Natural killer cell (primary cell): ENCODE measurements at regions not wholly inside any gene's neighbourhood (a gene's known extent, or its start where the extent isn't known, plus 50 kb on each side); places are given as distances from the start of the nearest gene placed in this dataset.

ENCODE experiments used
- ATAC-seq, 3 donors: fragments of 150-1000 bp in 2 of 3; fragments of 200-7000 bp in 1 of 3; cut with Tn5 transposase; 1 replicate in 1 of 3; 2 replicates in 2 of 3; pipeline ENCODE4 v1.10.0; 2021; ENCODE audit warnings: mild to moderate bottlenecking in 2 of 3, moderate library complexity in 2 of 3
- DNase-seq, 2 donors: peaks; one replicate each; pipeline versions ENCODE4 v3.0.0 to v3.0.0-alpha.2; 2013 to 2021; ENCODE audit warnings: mixed read lengths in 1 of 2
- H3K27ac ChIP-seq: one replicate; pipeline ENCODE4 v1.5.1; 2013; ENCODE audit warnings: mild to moderate bottlenecking, low read length
- H3K27me3 ChIP-seq: one replicate; pipeline ENCODE4 v1.6.1; 2013; ENCODE audit warnings: low read length; ENCODE audit not compliant: control insufficient read depth, insufficient read depth
- H3K36me3 ChIP-seq: one replicate; pipeline ENCODE4 v1.6.1; 2013; ENCODE audit warnings: low read length; ENCODE audit not compliant: control insufficient read depth, insufficient read depth
- H3K4me1 ChIP-seq: one replicate; pipeline ENCODE4 v1.6.1; 2013; ENCODE audit warnings: low read length; ENCODE audit not compliant: control insufficient read depth, insufficient read depth
- H3K4me3 ChIP-seq: one replicate; pipeline ENCODE4 v1.5.1; 2013; ENCODE audit warnings: low read length
- H3K9me3 ChIP-seq: one replicate; pipeline ENCODE4 v1.6.1; 2013; ENCODE audit warnings: low read length; ENCODE audit not compliant: control insufficient read depth, insufficient read depth
- H3K27ac Mint-ChIP-seq, 2 donors: one replicate each; pipeline ENCODE4 v1.8.0; 2022; ENCODE audit warnings: mild to moderate bottlenecking in 2 of 2, mixed read lengths in 2 of 2, moderate library complexity in 1 of 2
- H3K27me3 Mint-ChIP-seq, 2 donors: one replicate each; pipeline ENCODE4 v1.8.0; 2022; ENCODE audit warnings: low read depth in 2 of 2, mixed read lengths in 2 of 2
- H3K36me3 Mint-ChIP-seq: one replicate; pipeline ENCODE4 v1.8.0; 2022; ENCODE audit warnings: mixed read lengths
- H3K4me1 Mint-ChIP-seq, 2 donors: one replicate each; pipeline ENCODE4 v1.8.0; 2022; ENCODE audit warnings: mixed read lengths in 2 of 2
- H3K4me3 Mint-ChIP-seq: one replicate; pipeline ENCODE4 v1.8.0; 2022; ENCODE audit warnings: mild to moderate bottlenecking, moderate library complexity, mixed read lengths
- H3K9me3 Mint-ChIP-seq, 2 donors: one replicate each; pipeline ENCODE4 v1.8.0; 2022; ENCODE audit warnings: mixed read lengths in 2 of 2
- WGBS: methylation state at CpG from one replicate; pipeline ENCODE4 v1.1.7; 2013; ENCODE audit warnings: missing lambda C conversion rate; ENCODE audit not compliant: insufficient coverage; 5-methylcytosine and 5-hydroxymethylcytosine counted together
- intact Hi-C: fragments of 100-400 bp; cut with micrococcal nuclease; formaldehyde crosslinking; loops from one replicate; pipeline ENCODE4 v1.14.2; 2022
- TF ChIP-seq, protein P1 (sequence below): fragments of 200-600 bp; IDR thresholded peaks from one replicate; pipeline ENCODE4 v1.8.0; 2022; ENCODE audit warnings: antibody characterized with exemption

DNA sequence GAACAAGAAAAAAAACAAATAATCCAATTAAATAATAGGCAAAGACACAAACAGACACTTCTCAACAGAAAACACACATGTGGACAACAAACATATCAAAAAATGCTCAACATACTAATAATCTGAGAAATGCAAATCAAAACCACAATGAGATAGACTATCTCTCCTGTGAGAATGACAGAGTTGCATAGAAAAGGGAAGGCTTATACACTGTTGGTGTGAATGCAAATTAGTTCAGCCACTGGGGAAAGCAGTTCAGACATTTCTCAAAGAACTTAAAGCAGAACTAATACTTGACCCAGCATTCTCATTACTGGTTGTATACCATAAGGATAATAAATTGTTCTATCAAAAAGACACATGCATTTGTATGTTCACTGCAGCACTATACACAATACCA lies 637.8 kb upstream of the LUZP2 start:
- Mint-ChIP-seq H3K27me3 (peaks cover 0 to 2% of the 10 kb centered on the region in 2 donors), H3K4me1 (no peaks in the 10 kb centered on the region), H3K4me3 (no peak overlapping the region), H3K36me3 (no peaks in the 10 kb centered on the region), H3K9me3 (no peaks in the 10 kb centered on the region), H3K27ac (no peak overlapping the region)
- H3K27me3 ChIP-seq: no peaks in the 10 kb centered on the region
- H3K27ac ChIP-seq: no peak overlapping the region
- no peak for ATAC-seq
- H3K9me3 ChIP-seq: no peaks in the 10 kb centered on the region
- H3K4me3 ChIP-seq: no peak overlapping the region
- DNase-seq: no peak
- TF ChIP-seq, protein P1, sequence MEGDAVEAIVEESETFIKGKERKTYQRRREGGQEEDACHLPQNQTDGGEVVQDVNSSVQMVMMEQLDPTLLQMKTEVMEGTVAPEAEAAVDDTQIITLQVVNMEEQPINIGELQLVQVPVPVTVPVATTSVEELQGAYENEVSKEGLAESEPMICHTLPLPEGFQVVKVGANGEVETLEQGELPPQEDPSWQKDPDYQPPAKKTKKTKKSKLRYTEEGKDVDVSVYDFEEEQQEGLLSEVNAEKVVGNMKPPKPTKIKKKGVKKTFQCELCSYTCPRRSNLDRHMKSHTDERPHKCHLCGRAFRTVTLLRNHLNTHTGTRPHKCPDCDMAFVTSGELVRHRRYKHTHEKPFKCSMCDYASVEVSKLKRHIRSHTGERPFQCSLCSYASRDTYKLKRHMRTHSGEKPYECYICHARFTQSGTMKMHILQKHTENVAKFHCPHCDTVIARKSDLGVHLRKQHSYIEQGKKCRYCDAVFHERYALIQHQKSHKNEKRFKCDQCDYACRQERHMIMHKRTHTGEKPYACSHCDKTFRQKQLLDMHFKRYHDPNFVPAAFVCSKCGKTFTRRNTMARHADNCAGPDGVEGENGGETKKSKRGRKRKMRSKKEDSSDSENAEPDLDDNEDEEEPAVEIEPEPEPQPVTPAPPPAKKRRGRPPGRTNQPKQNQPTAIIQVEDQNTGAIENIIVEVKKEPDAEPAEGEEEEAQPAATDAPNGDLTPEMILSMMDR: no peak
- no peaks in the 10 kb centered on the region for H3K36me3 ChIP-seq
- intact Hi-C loops: no loop called here
- no peaks in the 10 kb centered on the region for H3K4me1 ChIP-seq

DNA sequence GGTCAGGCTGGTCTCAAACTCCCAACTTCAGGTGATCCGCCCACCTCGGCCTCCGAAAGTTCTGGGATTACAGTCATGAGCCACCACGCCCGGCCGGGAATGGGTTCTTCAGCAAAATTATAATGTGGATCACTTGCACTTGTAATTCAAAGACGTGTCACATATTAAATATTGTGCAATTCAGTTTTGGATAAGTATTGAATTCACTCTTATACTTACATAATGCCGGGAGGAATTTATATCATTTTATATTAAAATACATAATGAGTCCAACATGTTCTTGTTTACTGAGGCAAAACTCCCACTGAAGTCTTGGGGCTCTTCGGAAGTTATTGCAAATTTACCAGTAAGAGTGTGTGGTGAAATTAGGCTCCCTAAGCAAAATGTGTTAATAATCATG lies 635.2 kb upstream of the LUZP2 start:
- Mint-ChIP-seq H3K4me1 (no peaks in the 10 kb centered on the region), H3K27ac (no peak overlapping the region), H3K9me3 (no peaks in the 10 kb centered on the region), H3K27me3 (peaks cover 0 to 2% of the 10 kb centered on the region in 2 donors), H3K36me3 (no peaks in the 10 kb centered on the region), H3K4me3 (no peak overlapping the region)
- TF ChIP-seq, protein P1: no peak
- Histone ChIP-seq H3K4me3 (no peak overlapping the region), H3K27me3 (no peaks in the 10 kb centered on the region), H3K4me1 (no peaks in the 10 kb centered on the region), H3K9me3 (no peaks in the 10 kb centered on the region), H3K36me3 (no peaks in the 10 kb centered on the region), H3K27ac (no peak overlapping the region)
- WGBS: 96% methylated on average over 6 of the region's 9 CpGs
- ATAC-seq (no peak), DNase-seq (no peak)
- intact Hi-C loops: no loop called here

DNA sequence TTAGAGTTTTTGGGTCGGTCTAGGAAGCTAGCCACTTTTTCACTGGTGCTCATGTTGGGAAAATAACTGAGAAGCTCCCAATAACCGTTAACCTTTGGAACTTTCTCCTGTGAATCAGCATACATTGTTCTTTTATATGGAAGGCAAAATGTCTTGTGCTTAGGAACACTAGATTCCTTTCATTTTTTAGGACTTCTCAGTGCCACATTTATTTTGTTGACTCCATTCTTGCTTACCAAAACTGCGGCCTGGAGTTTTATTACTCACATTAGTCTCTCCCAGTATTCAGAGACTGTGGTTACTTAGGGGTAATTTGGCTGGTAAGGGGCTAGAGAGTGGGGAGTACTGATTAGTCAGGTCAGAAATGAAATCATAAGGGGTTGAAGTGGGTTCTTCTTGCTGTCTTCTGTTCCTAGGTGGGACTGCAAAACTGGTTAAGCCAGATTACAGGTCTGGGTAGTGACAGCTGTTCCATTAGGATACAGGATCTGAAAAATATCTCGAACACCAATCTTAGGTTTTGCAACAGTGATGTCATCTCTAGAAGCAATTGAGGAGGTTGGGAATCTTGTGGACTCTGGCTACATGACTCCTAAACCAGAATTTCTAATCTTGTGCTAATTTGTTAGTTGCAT lies 631.4 kb upstream of the LUZP2 start:
- no peaks in the 10 kb centered on the region for H3K27me3 ChIP-seq
- no peak overlapping the region for H3K27ac Mint-ChIP-seq
- H3K27ac ChIP-seq: no peak overlapping the region
- WGBS: 81% methylated on average over 3 of the region's 4 CpGs
- TF ChIP-seq, protein P1: no peak
- peaks cover 15% of the 10 kb centered on the region for H3K36me3 Mint-ChIP-seq
- peaks cover 3 to 5% of the 10 kb centered on the region in 2 donors for H3K9me3 Mint-ChIP-seq
- no peaks in the 10 kb centered on the region for H3K9me3 ChIP-seq
- H3K4me3 Mint-ChIP-seq: no peak overlapping the region
- peaks cover 0 to 2% of the 10 kb centered on the region in 2 donors for H3K27me3 Mint-ChIP-seq
- ATAC-seq (no peak), DNase-seq (no peak)
- H3K4me1 ChIP-seq: no peaks in the 10 kb centered on the region
- intact Hi-C loops: no loop called here
- H3K4me1 Mint-ChIP-seq: peaks cover 7 to 17% of the 10 kb centered on the region in 2 donors
- no peak overlapping the region for H3K4me3 ChIP-seq
- H3K36me3 ChIP-seq: no peaks in the 10 kb centered on the region

GRCh38 chr11:23866641-23867040 lies 630.2 kb upstream of the LUZP2 start:
- ATAC-seq (no peak), DNase-seq (no peak)
- peaks cover 7 to 17% of the 10 kb centered on the region in 2 donors for H3K4me1 Mint-ChIP-seq
- H3K4me3 Mint-ChIP-seq: no peak overlapping the region
- Histone ChIP-seq H3K9me3 (no peaks in the 10 kb centered on the region), H3K36me3 (no peaks in the 10 kb centered on the region), H3K4me3 (no peak overlapping the region), H3K27ac (no peak overlapping the region), H3K27me3 (no peaks in the 10 kb centered on the region), H3K4me1 (no peaks in the 10 kb centered on the region)
- H3K36me3 Mint-ChIP-seq: peaks cover 21% of the 10 kb centered on the region
- intact Hi-C loops: no loop called here
- no peak overlapping the region for H3K27ac Mint-ChIP-seq
- peaks cover 0 to 2% of the 10 kb centered on the region in 2 donors for H3K27me3 Mint-ChIP-seq
- 81% methylated on average over 1 of the region's 1 CpG for WGBS
- H3K9me3 Mint-ChIP-seq: peaks cover 5 to 7% of the 10 kb centered on the region in 2 donors
- TF ChIP-seq, protein P1: no peak
